EL (cell line): ENCODE measurements at regions not wholly inside any gene's neighbourhood (a gene's known extent, or its start where the extent isn't known, plus 50 kb on each side); places are given as distances from the start of the nearest gene placed in this dataset.
"Not testable (repeated sequence)": the region's sequence is repeated elsewhere in the genome, so short reads cannot be mapped to it uniquely, and the experiment has no call there.

Source experiments
- DNase-seq: peaks from one replicate; pipeline ENCODE4 v3.0.0-alpha.2; 2016

GRCh38 chr7:55261386-55261770 is 103.8 kb upstream of the LANCL2 start:
- DNase-seq, result no peak

DNA sequence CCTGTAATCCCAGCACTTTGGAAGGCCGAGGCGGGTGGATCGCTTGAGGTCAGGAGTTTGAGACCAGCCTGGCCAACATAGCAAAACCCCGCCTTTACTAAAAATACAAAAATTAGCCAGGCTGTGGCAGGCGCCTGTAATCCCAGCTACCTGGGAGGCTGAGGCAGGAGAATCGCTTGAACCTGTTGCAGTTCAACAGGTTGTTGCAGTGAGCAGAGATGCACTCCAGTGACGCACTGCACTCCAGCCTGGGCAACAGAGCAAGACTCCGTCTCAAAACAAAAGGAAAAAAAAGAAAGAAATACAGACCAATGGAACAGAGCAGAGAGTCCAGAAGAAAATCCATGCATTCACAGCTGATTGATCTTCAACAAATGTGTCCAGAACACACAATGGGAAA is 99.8 kb upstream of the LANCL2 start:
- not testable (repeated sequence) for DNase-seq

GRCh38 chr7:55265836-55266642 is 99.1 kb upstream of the LANCL2 start:
- no peak for DNase-seq

GRCh38 chr7:55271069-55271626 is 94.0 kb upstream of the LANCL2 start:
- DNase-seq, result peak; percentile 31

DNA sequence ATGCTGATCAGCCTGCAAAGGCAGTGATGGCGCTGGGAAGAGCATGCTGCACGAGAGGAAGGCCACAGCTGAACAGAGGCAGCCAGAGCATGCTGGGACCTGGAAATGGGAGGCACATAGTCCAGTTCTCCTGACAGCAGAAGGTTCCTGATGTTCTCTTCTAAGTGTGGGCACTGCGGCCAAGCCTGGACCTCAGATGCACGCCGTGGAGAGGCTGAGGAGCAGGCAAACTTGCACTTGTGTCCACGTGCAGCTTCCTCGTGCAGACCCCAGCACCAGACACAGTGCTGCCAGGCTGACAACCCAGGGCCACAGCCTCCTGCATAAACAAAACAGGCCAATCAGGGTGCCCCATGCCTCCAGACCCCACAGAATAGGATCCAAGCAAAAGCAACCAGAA is 93.5 kb upstream of the LANCL2 start:
- DNase-seq, result no peak

- DNase-seq, result no peak
These were observed 92.8 kb upstream of the LANCL2 start for GRCh38 chr7:55272328-55272727.

GRCh38 chr7:55273186-55273980 is 91.8 kb upstream of the LANCL2 start:
- DNase-seq, result no peak

GRCh38 chr7:55274156-55274555 is 91.0 kb upstream of the LANCL2 start:
- no peak for DNase-seq

DNA sequence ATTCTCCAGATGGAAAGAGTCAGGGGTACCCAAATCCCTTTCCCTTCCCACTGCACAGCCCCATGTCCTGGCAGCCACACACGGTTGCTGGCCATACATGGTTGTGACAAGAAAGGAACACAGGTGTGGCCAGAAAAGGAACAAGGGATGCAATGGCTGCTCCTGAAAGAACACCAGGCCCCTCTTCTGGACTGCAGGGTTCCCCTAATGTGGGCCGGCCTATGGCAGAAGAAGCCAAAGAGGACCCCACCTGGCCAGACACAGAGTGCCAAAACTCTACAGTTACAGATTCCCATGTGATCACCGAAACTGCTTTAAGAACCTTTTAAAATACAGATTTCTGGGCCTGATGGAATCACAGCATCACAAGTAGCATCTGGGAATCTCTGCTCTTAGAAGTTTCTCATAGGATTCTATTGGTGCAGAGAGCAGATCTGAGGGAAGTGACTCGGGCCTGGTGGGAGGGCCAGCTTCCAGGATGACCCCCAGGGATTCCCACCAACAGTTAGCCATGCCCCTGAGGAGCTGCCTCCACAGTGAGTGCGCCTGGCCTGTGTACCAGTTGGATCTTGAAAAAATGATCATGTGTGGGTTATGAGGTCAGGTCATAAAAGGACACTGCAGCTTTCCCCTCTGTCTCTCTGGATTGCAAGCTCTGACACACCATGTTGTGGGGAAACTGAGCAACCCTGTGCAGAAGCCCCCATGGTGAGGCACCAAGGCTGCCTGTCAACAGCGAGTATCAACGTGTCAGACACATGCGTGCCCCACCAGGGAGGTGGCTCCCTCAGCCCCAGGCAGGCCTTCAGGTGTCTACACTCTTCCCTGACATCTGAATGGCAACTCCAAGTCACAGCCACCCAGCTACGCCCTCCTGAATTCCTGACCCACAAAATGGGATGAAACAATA is 89.6 kb upstream of the LANCL2 start:
- no peak for DNase-seq

GRCh38 chr7:55276572-55277295 is 88.4 kb upstream of the LANCL2 start:
- DNase-seq, result no peak

GRCh38 chr7:55277916-55278315 is 87.2 kb upstream of the LANCL2 start:
- DNase-seq, result no peak

DNA sequence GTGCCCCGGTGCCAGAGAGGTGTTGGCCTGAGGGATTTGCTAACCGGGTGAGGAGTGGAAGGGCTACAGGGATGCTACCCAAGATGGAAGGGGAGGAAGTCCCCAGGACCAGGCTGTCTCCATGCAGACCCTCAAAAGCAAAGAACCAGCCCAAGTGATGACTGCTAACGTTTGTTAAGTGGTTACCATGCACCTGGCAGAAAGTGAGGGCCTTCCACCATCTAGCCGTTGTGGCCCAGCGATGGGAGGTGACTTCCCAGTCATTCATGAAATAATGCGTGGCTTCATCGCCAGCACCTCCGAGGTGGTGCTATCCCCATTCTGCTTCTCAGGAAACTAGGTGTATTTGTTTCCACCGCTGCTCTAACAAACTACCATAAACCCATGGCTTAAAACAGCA is 86.8 kb upstream of the LANCL2 start:
- DNase-seq, result no peak

DNA sequence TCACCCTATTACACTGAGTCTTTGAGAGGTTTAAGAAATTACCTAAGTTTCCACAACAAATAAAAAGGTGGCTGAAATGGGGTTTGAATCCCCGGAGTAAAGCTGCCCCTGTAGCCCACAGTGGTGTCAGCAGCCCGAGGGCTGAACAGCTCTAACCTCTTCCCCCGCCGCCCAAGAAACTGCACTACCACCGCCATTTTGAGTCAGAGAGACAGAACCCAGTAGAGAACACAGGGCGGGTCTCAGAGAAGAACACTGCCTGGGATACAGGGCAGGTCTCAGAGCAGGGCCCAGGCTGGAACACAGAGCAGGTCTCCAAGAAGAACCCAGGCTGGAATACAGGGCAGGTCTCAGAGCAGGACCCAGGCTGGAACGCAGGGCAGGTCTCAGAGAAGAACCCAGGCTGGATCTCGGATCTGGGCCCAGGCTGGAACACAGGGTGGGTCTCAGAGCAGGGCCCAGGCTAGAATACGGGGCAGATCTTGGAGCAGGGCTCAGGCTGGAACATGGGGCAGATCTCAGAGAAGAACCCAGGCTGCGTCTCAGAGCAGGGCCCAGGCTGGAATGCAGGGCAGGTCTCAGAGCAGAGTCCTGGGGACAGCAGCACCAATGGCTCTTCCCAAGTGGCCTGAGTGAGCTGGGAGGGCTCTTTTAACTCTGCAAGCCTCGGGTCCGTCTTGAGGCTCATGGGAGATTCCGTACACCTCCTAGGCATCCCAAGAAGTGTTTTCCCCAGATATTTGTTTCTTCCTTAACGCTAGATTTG is 85.9 kb upstream of the LANCL2 start:
- no peak for DNase-seq

DNA sequence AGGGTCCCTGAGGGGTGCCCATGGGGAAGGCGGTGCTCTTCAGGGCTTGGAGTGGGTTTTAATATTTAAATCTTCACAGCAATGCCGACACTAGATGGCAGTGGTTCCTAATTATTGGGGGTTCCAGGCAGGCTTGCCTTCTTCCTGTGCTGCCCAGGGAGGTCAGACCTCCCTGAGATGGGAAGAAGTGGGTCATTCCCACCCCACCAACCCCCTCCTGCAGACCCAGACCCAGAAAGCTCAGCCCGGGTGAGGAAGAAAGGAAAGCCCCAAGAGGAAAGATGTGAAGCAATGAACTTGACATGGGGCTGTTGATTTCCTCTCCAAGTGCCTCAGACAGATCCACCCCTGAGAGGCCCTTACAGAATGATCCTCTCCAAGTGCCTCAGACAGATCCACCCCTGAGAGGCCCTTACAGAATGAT is 85.1 kb upstream of the LANCL2 start:
- peak; percentile 74 for DNase-seq

DNA sequence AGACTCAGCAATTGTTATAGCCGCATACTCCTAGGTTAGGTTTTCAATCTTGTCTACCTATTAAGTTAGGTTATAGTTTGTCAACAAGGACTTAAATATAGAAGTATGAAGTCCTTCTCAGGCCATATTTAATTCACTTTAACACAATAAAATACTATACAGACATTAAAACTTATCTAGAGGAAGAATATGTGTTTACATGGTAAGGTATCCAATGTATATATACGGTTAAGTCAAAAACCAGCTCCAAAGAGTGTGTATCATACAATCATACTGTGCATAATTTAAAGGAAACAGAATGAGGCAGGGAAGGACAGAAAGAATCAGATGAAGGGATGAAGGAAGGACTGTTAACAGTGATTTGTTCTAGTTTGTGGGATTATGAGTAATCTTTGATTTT is 79.5 kb upstream of the LANCL2 start:
- no peak for DNase-seq

DNA sequence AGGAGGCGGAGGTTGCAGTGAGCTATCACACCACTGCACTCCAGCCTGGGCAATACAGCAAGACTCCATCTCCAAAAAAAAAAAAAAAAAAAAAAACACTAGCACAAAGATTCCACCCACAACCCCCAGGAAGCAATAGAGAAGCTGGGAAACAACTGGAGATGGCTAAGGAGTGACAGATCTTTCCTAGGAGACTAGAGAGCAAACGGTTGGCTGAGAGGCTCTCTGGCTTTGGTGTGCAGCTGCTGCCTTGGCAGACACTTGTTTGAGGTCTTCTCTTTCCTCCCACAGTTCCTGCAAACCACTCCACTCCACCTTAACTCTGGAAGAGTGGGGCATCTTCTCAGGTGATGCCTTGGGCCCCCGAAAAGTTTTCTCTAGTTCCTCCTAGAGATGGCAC is 78.5 kb upstream of the LANCL2 start:
- no peak for DNase-seq

DNA sequence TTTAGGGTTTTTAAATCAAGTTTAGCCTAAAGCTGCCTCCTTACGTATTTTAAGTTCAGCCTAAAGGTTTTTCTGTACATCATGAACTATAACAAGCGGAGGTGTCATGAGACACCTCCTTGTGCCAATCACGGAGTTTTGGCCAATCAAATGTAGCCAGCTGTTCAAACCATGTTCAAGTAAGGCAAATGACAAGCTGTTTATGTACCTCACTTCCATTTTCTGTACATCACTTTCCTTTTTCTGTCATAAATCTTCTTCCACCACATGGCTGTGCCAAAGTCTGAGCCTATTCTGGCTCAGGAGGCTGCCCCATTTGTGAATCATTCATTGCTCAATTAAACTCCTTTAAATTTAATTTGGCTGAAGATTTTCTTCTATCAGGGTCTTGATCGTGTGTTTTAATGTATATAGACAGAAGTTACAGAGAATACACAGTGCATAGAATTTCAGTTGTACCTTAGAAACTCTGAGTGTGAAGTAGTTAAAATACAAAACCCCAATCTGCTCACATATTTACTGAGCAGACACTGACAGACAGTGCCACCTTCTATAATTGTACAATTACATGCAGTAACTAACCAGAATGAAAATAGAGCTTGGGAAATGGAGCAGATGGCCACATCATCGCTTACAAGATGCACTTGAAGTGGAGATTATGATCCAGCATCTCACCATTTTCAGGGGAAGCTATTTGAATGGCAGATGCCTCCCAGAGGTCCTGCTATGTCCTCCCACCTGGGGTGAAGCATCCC is 76.9 kb upstream of the LANCL2 start:
- DNase-seq, result no peak

DNA sequence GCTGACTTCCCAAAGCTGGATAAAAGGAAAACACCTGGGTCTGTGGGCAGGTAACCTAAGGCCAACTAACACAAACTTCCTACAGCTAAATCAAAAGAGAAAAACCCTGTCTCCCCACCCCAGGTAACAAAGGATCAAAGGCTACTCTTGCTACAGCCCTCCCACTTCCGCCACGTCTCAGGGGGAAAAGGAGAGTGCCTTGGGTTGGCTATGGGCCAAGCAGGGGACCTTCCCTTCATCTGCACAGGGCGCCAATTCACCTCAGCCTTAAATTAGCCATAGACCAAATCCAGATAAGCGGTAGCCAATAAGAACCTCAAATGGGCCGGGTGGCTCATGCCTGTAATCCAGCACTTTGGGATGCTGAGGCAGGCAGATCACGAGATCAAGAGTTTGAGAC is 69.1 kb upstream of the LANCL2 start:
- DNase-seq, result no peak

- no peak for DNase-seq
These were observed 65.7 kb upstream of the LANCL2 start for GRCh38 chr7:55299273-55299967.

DNA sequence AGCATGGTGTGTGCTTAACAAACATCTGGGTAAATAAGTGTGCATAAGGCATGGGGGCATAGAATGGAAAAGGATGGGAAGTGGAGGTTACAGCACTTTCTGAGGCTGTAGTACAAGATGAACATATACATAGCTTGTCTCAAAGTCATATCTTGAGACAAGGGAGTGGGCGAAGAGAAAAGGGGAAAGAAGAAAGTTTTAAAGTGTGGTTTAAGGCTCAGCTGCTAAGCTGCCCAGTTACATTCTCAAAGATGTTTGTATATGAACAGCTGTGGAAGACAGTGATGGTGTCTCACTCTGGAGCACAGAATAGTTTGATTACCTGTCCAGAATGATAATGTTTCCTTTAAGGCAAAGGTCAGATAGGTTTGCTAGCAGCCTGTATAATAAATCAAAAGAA is 61.9 kb upstream of the LANCL2 start:
- no peak for DNase-seq
